ENCODE measurements at regions not wholly inside any gene's neighbourhood (a gene's known extent, or its start where the extent isn't known, plus 50 kb on each side); places are given as distances from the start of the nearest gene placed in this dataset.

- H4K20me1 ChIP-seq (ENCODE audit: low read length) = no peaks in the 10 kb centered on the region
- CTCF ChIA-PET = no interaction called here
- no peak overlapping the region for H2AFZ ChIP-seq (ENCODE audit: low read length)
- TF ChIP-seq EZH2 (IDR thresholded peaks at IDR 0.05; ENCODE audit: low read length, unreplicated experiment) (no peak), EZH2phosphoT487 (IDR thresholded peaks at IDR 0.05; ENCODE audit: borderline replicate concordance, low read length) (no peak), CTCF (conservative IDR thresholded peaks at IDR 0.05; ENCODE audit: low read depth, low read length) (no peak)
- H3K9ac ChIP-seq (ENCODE audit: low read length) = no peak overlapping the region
- H3K9me3 ChIP-seq (ENCODE audit: low read length) = no peaks in the 10 kb centered on the region
- H3K4me3 ChIP-seq (ENCODE audit: low read length) = no peak overlapping the region
- H3K4me2 ChIP-seq (ENCODE audit: low read length) = no peak overlapping the region
- BruUV-seq (replicated peaks) = no TSS peak
- H3F3A ChIP-seq (ENCODE audit: low read length, unreplicated experiment) = no peaks in the 10 kb centered on the region
- H3K79me2 ChIP-seq (ENCODE audit: low read length) = no peaks in the 10 kb centered on the region
- no peak for DNase-seq
- H3K36me3 ChIP-seq (ENCODE audit: low read depth, low read length) = no peaks in the 10 kb centered on the region
- H3K27ac ChIP-seq (ENCODE audit: low read length) = no peak overlapping the region
- ATAC-seq = no peak
- peaks cover 12% of the 10 kb centered on the region for H3K4me1 ChIP-seq (ENCODE audit: insufficient read depth, low read length)
- POLR2A ChIA-PET (ENCODE audit: unreplicated experiment) = no interaction called here
- no peaks in the 10 kb centered on the region for H3K27me3 ChIP-seq (ENCODE audit: low read length)
- H3K9me2 ChIP-seq (replicated peaks; ENCODE audit: low read length) = no peaks in the 10 kb centered on the region
- intact Hi-C loops (cut with micrococcal nuclease) = no loop called here
Observed at GRCh38 chr21:26707246-26707645, 134.2 kb upstream of the CYYR1 start.

DNA sequence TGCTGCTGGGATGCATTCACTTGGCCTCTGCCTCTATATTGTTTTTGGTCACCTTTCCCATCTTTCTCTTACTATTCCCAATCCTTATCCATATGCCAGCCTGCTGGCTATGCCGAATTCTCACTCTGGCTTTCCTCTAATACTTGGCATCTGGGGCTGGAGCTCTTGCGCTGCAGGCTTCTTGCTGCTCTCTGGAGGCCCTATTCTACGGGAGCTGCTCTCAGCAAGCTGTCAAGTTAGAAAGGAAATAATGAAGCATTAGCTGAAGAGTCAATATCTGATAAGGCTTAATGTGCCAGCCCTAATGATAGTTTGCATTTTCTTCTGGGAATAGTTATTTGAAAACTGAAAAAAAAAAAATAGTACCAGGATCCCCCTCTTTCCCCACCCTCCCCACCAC lies 125.3 kb upstream of the CYYR1 start:
- DNase-seq (no peak), ATAC-seq (no peak)
- intact Hi-C loops (cut with micrococcal nuclease) = no loop called here
- H3K4me2 ChIP-seq (ENCODE audit: low read length) = no peak overlapping the region
- H3K4me1 ChIP-seq (ENCODE audit: insufficient read depth, low read length) = no peaks in the 10 kb centered on the region
- no peak overlapping the region for H3K27ac ChIP-seq (ENCODE audit: low read length)
- TF ChIP-seq EZH2 (IDR thresholded peaks at IDR 0.05; ENCODE audit: low read length, unreplicated experiment) (no peak), EZH2phosphoT487 (IDR thresholded peaks at IDR 0.05; ENCODE audit: borderline replicate concordance, low read length) (no peak), CTCF (conservative IDR thresholded peaks at IDR 0.05; ENCODE audit: low read depth, low read length) (no peak)
- CTCF ChIA-PET = no interaction called here
- no peaks in the 10 kb centered on the region for H3K79me2 ChIP-seq (ENCODE audit: low read length)
- no peak overlapping the region for H3K9ac ChIP-seq (ENCODE audit: low read length)
- BruUV-seq (replicated peaks) = no TSS peak
- POLR2A ChIA-PET (ENCODE audit: unreplicated experiment) = no interaction called here
- H3K4me3 ChIP-seq (ENCODE audit: low read length) = no peak overlapping the region
- no peaks in the 10 kb centered on the region for H3K36me3 ChIP-seq (ENCODE audit: low read depth, low read length)
- no peaks in the 10 kb centered on the region for H3K9me2 ChIP-seq (replicated peaks; ENCODE audit: low read length)
- H2AFZ ChIP-seq (ENCODE audit: low read length) = no peak overlapping the region
- H3K9me3 ChIP-seq (ENCODE audit: low read length) = no peaks in the 10 kb centered on the region
- no peaks in the 10 kb centered on the region for H3K27me3 ChIP-seq (ENCODE audit: low read length)
- H4K20me1 ChIP-seq (ENCODE audit: low read length) = no peaks in the 10 kb centered on the region
- no peaks in the 10 kb centered on the region for H3F3A ChIP-seq (ENCODE audit: low read length, unreplicated experiment)

DNA sequence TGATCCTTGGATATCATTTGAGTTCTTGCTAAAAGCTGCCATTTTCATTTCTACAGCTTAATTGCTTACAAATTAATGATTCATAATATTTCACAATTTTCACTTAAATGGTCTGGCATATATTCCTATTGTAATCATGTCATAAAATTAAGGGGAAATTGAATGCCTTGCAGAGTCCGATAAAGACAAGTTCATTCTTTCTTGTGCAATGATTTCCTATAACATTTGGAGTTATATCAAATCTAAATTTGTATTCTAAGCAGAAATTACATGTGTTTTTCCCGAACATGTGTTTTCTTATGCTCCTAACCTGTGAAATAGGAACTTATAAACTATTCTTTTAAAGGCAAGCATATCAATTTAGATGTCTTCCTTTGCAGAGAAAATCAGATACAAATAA lies 118.3 kb upstream of the CYYR1 start:
- Histone ChIP-seq H3K27ac (ENCODE audit: low read length) (no peak overlapping the region), H3K9ac (ENCODE audit: low read length) (no peak overlapping the region), H3K79me2 (ENCODE audit: low read length) (no peaks in the 10 kb centered on the region), H3K36me3 (ENCODE audit: low read depth, low read length) (no peaks in the 10 kb centered on the region), H3K4me3 (ENCODE audit: low read length) (no peak overlapping the region), H3K4me1 (ENCODE audit: insufficient read depth, low read length) (0 out of 2 replicates have a peak, but pooled peaks cover under 1% of the 10 kb centered on the region), H3F3A (ENCODE audit: low read length, unreplicated experiment) (no peaks in the 10 kb centered on the region), H3K9me2 (replicated peaks; ENCODE audit: low read length) (no peaks in the 10 kb centered on the region), H3K9me3 (ENCODE audit: low read length) (no peaks in the 10 kb centered on the region), H3K4me2 (ENCODE audit: low read length) (no peak overlapping the region), H2AFZ (ENCODE audit: low read length) (no peak overlapping the region), H3K27me3 (ENCODE audit: low read length) (no peaks in the 10 kb centered on the region), H4K20me1 (ENCODE audit: low read length) (no peaks in the 10 kb centered on the region)
- CTCF ChIA-PET = no interaction called here
- intact Hi-C loops (cut with micrococcal nuclease) = no loop called here
- TF ChIP-seq CTCF (conservative IDR thresholded peaks at IDR 0.05; ENCODE audit: low read depth, low read length) = no peak
- no peak for TF ChIP-seq EZH2 (IDR thresholded peaks at IDR 0.05; ENCODE audit: low read length, unreplicated experiment)
- POLR2A ChIA-PET (ENCODE audit: unreplicated experiment) = no interaction called here
- no peak for ATAC-seq
- BruUV-seq (replicated peaks) = no TSS peak
- DNase-seq = no peak

All from PC-3 (cell line).